ENCODE measurements at regions not wholly inside any gene's neighbourhood (a gene's known extent, or its start where the extent isn't known, plus 50 kb on each side); places are given as distances from the start of the nearest gene placed in this dataset.

GRCh38 chr2:173613386-173613785 is 258.7 kb downstream of the CDCA7 start:
- no peak overlapping the region for H3K4me3 ChIP-seq
- H3K4me1 ChIP-seq, result no peaks in the 10 kb centered on the region
- DNase-seq, result no peak
- H3K27ac ChIP-seq, result no peak overlapping the region
- H3K36me3 ChIP-seq, result no peaks in the 10 kb centered on the region
- no peaks in the 10 kb centered on the region for H3K9me3 ChIP-seq
- TF ChIP-seq CTCF (IDR thresholded peaks at IDR 0.05), result no peak
- no peak for ATAC-seq
- intact Hi-C loops (cut with DNase I), result no loop called here
- H3K27me3 ChIP-seq, result peaks cover 0 to 14% of the 10 kb centered on the region in 2 donors

DNA sequence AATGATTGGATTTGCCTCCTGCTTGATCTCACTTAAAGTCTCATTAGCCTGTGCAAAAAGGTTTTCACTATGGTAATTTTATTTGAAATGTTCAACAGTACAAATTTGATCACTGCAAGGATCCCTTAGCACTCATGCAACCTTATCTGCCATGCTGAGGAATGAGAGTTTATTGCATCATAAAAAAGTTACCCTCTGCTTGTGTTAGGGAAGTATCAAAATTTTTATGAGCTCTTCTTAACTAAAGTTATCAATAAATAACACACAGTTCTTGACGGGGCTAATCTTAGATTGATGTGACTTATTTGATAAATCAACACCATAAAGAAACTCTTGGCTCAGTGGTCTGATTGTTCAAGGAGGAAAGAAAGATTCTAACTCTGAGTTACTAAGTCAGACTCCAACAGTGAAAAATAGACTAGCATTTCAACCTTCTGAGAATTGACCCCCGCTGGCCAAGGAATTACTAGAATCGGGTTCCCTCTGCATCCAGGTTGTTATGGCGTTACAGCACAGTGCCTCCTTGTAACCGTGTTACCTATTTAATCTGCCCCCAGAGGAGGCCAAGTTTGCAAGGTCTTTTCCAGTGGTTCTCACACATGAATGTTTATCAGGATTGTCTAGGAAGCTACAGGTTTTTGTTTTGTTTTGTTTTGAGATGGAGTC is 259.7 kb downstream of the CDCA7 start:
- intact Hi-C loops (cut with DNase I), result no loop called here
- peaks cover 0 to 14% of the 10 kb centered on the region in 2 donors for H3K27me3 ChIP-seq
- DNase-seq, result no peak
- no peak for ATAC-seq
- H3K4me1 ChIP-seq, result no peaks in the 10 kb centered on the region
- no peak for TF ChIP-seq CTCF (IDR thresholded peaks at IDR 0.05)
- H3K4me3 ChIP-seq, result no peak overlapping the region
- H3K9me3 ChIP-seq, result no peaks in the 10 kb centered on the region
- H3K27ac ChIP-seq, result no peak overlapping the region
- H3K36me3 ChIP-seq, result no peaks in the 10 kb centered on the region

GRCh38 chr2:173623438-173624319 is 269.0 kb downstream of the CDCA7 start:
- intact Hi-C loops (cut with DNase I), result no loop called here
- ATAC-seq (no peak), DNase-seq (no peak)
- Histone ChIP-seq H3K27ac (no peak overlapping the region), H3K9me3 (no peaks in the 10 kb centered on the region), H3K27me3 (no peaks in the 10 kb centered on the region), H3K36me3 (no peaks in the 10 kb centered on the region), H3K4me1 (no peaks in the 10 kb centered on the region), H3K4me3 (no peak overlapping the region)
- no peak for TF ChIP-seq CTCF (IDR thresholded peaks at IDR 0.05)

DNA sequence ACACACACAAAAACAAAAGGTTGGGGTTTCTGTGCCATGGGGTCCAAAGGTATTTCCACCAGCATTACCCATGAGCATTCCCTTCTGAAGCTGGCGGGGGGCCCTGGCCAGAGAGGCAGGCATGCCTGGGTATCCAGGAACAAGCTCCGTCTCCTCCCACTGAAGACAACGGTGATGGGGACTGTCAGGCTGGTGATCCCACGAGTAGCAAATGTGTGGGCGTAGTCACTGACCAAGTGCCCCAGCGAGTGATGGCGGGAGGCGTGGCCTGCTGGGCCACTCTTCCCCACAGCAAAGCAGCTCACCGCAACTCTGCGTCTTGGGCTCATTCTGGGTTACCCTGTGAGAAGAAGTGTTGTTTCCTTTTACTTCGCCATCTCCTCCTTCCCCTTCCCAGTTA is 270.6 kb downstream of the CDCA7 start:
- DNase-seq (no peak), ATAC-seq (no peak)
- Histone ChIP-seq H3K4me1 (no peaks in the 10 kb centered on the region), H3K36me3 (no peaks in the 10 kb centered on the region), H3K4me3 (no peak overlapping the region), H3K27ac (no peak overlapping the region), H3K27me3 (no peaks in the 10 kb centered on the region), H3K9me3 (no peaks in the 10 kb centered on the region)
- TF ChIP-seq CTCF (IDR thresholded peaks at IDR 0.05), result no peak
- intact Hi-C loops (cut with DNase I), result no loop called here

DNA sequence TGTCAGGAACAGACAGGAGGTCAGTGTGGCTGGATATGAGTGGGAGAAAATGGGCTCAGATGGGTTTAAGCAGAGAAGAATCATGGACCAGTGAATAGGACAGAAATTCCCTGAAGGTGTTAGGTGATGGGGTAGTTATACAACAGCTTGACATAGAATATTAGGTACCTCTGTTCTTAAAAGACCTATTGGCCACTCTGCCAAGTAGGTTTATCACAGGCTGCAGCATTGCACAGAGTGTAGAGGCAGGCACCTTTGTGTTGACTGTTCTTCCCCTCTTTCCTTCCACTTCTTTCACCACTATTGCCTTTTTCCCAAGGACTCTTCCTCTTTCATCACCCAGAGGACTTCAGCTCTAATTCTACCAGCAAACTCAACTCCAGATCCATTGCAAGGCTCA is 274.4 kb downstream of the CDCA7 start:
- H3K36me3 ChIP-seq, result no peaks in the 10 kb centered on the region
- no peak for TF ChIP-seq CTCF (IDR thresholded peaks at IDR 0.05)
- intact Hi-C loops (cut with DNase I), result no loop called here
- no peak for DNase-seq
- H3K9me3 ChIP-seq, result no peaks in the 10 kb centered on the region
- ATAC-seq, result no peak
- H3K4me3 ChIP-seq, result no peak overlapping the region
- no peaks in the 10 kb centered on the region for H3K4me1 ChIP-seq
- no peaks in the 10 kb centered on the region for H3K27me3 ChIP-seq
- no peak overlapping the region for H3K27ac ChIP-seq

Measured in left lung (tissue), 4 donors.